Renal cortex interstitium (tissue), 11 donors: ENCODE measurements at regions not wholly inside any gene's neighbourhood (a gene's known extent, or its start where the extent isn't known, plus 50 kb on each side); places are given as distances from the start of the nearest gene placed in this dataset.

Experiments
- DNase-seq, 11 donors: peaks; one replicate each; pipeline ENCODE4 v3.0.0-alpha.2; 2013; ENCODE audit warnings: low read depth in 9 of 11, low spot score in 4 of 11; ENCODE audit errors: extremely low read depth in 1 of 11

- DNase-seq = no peak
These were observed 528.6 kb downstream of the PTPRC start for GRCh38 chr1:199167460-199167859.

GRCh38 chr1:199168888-199169585, 530.2 kb downstream of the PTPRC start:
- no peak for DNase-seq

GRCh38 chr1:199170711-199171110, 531.9 kb downstream of the PTPRC start:
- no peak for DNase-seq

- no peak for DNase-seq
These were observed 533.6 kb downstream of the PTPRC start for GRCh38 chr1:199172171-199173124.

- no peak for DNase-seq
These were observed 534.5 kb downstream of the PTPRC start for GRCh38 chr1:199173356-199173755.

GRCh38 chr1:199174336-199174735, 535.5 kb downstream of the PTPRC start:
- no peak for DNase-seq

DNA sequence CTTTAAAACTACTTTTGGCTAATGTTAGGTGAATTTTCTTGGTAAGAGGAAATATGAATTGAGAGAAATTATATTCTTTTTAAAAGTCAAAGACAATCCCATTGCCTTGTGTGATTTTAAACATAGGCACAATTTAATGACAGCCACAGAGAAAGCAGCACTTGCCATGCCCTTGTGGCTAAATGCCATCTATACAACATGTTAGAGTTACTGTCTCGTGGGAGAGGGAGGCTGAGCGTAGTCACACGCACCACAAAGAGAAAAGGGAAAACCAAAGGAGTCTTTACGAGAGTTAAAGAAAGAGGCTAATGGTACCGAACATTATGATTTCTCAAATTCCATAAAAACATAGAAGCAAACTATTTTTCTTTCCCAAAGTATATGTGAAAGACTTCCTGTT, 537.9 kb downstream of the PTPRC start:
- no peak for DNase-seq

GRCh38 chr1:199177241-199177640, 538.4 kb downstream of the PTPRC start:
- DNase-seq = no peak

- no peak for DNase-seq
These were observed 539.8 kb downstream of the PTPRC start for GRCh38 chr1:199178646-199179045.

DNA sequence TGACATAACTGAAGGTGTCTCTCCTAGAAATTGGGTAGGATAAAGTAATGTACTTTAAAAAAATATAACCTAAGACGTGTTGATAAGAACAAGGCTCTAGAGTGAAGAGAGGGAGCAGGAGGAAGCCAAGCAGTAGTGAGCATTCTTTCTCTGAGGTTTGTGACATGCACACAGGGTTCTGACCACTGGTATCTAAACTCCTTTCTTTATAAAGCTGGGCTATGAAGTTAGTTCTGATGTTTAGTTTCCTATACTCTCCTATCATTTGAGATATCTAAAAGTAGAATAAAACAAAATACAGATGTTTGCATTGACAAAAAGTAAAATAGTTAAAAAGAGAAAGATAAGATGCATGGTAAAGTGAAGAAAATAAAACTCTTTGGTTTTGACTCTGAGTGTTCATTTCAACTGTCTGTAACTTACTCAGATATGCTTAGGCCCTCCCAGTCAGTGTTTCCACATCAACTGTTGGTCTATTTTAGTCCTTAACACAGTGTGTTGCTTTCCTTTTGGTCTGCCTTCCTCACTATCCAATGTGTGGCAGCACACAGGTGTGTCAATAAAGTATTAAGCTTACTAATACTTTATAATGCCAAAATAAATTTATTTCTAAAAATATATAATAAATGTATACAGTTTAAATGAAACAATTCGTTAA, 543.5 kb downstream of the PTPRC start:
- no peak for DNase-seq

DNA sequence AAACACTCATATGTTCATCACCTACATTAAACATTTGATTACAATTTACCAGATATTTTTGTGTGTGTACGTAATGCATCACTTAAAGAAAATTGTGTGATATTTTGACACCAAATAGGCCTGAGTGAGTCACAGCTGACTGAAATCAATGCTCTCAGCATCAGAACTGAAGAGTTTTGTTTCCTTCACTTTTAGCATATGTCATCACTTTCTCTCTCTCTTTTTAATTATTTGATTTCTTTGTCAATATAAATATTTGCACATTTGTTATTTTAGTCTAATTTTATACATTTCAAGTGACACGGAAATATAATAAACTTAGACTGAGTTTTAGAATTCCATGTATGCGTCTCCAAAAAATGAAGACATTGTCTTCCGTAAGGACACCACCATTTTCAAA, 545.3 kb downstream of the PTPRC start:
- DNase-seq = no peak

GRCh38 chr1:199194862-199195261, 556.0 kb downstream of the PTPRC start:
- DNase-seq = no peak

DNA sequence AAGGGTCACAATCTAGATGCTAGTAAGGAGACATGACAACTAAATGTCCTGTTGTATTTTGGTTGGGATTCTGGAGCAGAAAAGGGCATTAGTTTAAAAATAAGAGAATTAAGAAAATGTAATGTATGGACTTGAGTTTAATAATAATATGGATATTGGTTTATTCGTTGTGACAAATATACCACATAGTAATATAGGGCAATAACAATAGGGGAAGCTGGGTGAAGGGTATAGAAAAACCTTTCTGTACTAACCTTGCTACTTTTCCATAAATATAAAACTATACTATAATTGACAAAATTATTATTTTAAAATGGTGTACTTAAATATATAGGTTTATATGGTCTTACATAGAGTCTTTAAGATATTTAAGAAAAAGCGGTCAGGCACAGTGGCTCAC, 558.9 kb downstream of the PTPRC start:
- no peak for DNase-seq

- DNase-seq = no peak
These were observed 563.5 kb downstream of the PTPRC start for GRCh38 chr1:199202331-199202730.

- DNase-seq = no peak
These were observed 565.4 kb downstream of the PTPRC start for GRCh38 chr1:199204231-199204630.

DNA sequence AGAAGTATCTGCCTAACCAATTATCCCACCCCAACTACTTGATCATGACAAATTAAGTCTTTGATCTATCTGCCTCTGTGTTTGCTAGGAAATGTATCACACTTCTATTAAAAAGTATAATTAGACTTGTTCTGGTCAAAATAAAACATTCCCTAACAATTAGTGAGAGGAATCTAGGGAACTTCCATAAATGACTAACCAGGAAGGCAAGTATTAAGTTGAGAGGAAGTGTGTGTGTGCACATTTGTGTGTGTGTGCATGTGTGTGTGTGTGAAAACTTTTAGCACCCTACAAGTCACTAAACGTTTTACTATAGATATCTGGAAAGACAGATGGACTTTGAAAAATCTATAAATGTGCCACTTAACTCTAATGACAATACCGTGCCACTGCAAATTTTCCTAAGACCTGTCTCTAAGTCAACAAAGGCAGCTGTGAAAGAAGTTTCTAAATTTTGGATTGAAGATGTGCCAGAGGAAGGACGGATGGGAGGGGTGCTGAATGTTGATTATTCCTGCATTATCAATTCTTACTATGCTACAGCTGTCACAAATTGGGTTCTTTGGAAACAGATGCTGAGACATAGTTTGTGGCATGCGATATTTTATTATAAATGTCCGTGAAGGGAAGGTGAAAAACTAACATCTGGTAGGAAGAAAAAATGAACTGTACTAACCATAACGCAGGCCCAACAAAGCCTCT, 567.1 kb downstream of the PTPRC start:
- no peak for DNase-seq

- DNase-seq = no peak
These were observed 570.0 kb downstream of the PTPRC start for GRCh38 chr1:199208847-199209246.

- DNase-seq = no peak
These were observed 579.2 kb downstream of the PTPRC start for GRCh38 chr1:199218065-199218464.

DNA sequence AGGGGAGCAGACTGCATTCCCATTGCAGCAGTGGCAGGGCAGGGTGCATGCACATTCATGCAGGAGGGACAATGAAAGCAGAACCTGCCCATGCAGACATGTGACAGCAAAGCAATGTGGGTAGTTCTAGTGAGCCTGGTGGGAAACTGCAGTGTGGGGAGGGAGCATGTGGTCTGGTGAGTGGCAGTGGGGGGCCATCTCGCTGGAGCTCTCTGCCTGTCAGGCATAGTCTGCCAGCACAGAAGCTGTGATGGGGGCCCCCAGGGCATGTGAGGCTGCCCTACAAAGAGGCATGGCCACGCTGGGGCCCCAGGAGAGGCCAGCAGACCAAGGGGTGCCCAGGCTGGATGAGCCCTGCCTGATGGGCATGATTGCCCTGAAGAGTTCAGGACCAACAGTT, 579.7 kb downstream of the PTPRC start:
- no peak for DNase-seq
